ENCODE measurements at regions not wholly inside any gene's neighbourhood (a gene's known extent, or its start where the extent isn't known, plus 50 kb on each side); places are given as distances from the start of the nearest gene placed in this dataset.
"Not testable (repeated sequence)": the region's sequence is repeated elsewhere in the genome, so short reads cannot be mapped to it uniquely, and the experiment has no call there.

DNA sequence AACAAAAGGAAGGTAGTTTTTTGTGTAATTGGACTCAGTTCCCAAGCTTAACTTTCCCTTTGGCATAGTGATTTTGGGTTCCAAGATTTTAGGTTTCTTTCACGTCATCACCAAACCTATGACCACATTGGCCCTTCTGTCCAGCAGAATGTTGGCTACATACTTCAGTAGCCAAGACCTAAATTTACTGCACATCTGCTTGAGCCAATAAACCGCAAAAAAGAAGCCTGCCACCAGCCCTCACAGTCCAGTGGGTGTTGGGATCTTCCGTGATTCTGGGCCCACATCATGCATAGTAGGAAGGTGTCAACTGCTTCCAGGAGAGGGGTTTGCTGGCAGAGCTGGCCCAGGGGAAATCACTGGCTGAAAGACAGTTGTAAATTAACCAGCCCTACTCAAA lies 57.6 kb upstream of the LIPC start:
- no peaks in the 10 kb centered on the region for H3K27me3 ChIP-seq

GRCh38 chr15:58377193-58377592 lies 54.6 kb upstream of the LIPC start:
- no peak overlapping the region for H3K27ac ChIP-seq
- no peaks in the 10 kb centered on the region for H3K4me1 ChIP-seq
- H3K9me3 ChIP-seq: peaks cover 0 to 7% of the 10 kb centered on the region in 2 donors
- no peaks in the 10 kb centered on the region for H3K27me3 ChIP-seq
- H3K36me3 ChIP-seq: no peaks in the 10 kb centered on the region
- intact Hi-C loops (cut with DNase I): no loop called here
- DNase-seq (ENCODE audit: low spot score in 2 of 2): no peak
- no peak overlapping the region for H3K4me3 ChIP-seq
- TF ChIP-seq, protein P1, sequence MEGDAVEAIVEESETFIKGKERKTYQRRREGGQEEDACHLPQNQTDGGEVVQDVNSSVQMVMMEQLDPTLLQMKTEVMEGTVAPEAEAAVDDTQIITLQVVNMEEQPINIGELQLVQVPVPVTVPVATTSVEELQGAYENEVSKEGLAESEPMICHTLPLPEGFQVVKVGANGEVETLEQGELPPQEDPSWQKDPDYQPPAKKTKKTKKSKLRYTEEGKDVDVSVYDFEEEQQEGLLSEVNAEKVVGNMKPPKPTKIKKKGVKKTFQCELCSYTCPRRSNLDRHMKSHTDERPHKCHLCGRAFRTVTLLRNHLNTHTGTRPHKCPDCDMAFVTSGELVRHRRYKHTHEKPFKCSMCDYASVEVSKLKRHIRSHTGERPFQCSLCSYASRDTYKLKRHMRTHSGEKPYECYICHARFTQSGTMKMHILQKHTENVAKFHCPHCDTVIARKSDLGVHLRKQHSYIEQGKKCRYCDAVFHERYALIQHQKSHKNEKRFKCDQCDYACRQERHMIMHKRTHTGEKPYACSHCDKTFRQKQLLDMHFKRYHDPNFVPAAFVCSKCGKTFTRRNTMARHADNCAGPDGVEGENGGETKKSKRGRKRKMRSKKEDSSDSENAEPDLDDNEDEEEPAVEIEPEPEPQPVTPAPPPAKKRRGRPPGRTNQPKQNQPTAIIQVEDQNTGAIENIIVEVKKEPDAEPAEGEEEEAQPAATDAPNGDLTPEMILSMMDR (IDR thresholded peaks at IDR 0.05): no peak

More for the DNA sequence above, 57.6 kb upstream of the LIPC start:
- no peak for DNase-seq (ENCODE audit: low spot score in 2 of 2)
- Histone ChIP-seq H3K4me3 (no peak overlapping the region), H3K36me3 (no peaks in the 10 kb centered on the region), H3K4me1 (no peaks in the 10 kb centered on the region), H3K27ac (no peak overlapping the region), H3K9me3 (peaks cover 0 to 7% of the 10 kb centered on the region in 2 donors)
- TF ChIP-seq, protein P1 (IDR thresholded peaks at IDR 0.05): no peak
- intact Hi-C loops (cut with DNase I): no loop called here

DNA sequence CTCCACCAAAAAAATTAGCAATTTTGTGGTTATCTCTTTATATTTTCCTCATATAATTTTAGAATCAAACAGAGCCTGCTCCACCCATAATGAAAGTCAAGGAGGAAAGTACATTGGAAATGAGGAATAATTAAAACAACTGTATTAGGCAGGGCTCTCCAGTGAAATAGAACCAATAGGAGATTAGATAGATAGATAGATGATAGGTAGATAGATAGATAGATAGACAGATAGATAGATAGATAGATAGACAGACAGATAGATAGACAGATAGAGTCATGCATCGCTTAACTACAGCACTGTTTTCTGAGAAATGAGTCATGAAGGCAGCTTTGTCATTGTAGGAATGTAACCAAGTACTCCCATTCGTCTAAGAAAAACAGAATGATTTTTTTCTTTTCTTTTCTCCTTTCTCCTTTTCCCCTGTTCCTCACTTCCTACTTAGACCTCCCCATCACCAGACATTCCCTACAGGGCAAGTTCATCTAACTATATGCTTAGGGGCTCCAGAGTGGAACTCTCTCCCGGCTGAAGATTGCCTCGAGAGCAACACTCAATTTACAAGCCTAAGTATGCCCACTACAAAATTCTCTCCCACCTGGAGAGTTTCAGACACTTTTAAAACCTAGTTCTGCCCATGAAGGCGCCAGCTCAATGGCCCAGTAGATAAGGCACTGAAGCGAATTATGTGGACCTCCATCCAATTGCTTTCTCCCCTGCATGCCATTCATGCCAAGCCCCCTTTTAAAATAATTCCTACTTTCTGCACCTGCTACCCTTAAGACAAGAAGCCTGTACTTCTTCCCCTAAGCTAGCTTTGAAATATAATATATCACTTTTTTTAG lies 53.3 kb upstream of the LIPC start:
- no peaks in the 10 kb centered on the region for H3K36me3 ChIP-seq
- H3K27me3 ChIP-seq: no peaks in the 10 kb centered on the region
- TF ChIP-seq, protein P1 (IDR thresholded peaks at IDR 0.05): no peak
- intact Hi-C loops (cut with DNase I): no loop called here
- H3K4me3 ChIP-seq: no peak overlapping the region
- no peak overlapping the region for H3K27ac ChIP-seq
- H3K4me1 ChIP-seq: no peaks in the 10 kb centered on the region
- H3K9me3 ChIP-seq: peaks cover 0 to 7% of the 10 kb centered on the region in 2 donors
- no peak for DNase-seq (ENCODE audit: low spot score in 2 of 2)

- H3K36me3 ChIP-seq; DNase-seq (ENCODE audit: low spot score in 2 of 2); H3K4me1 ChIP-seq; H3K9me3 ChIP-seq; H3K27me3 ChIP-seq; H3K4me3 ChIP-seq; H3K27ac ChIP-seq; intact Hi-C loops (cut with DNase I): not testable (repeated sequence)
Observed at GRCh38 chr15:58379454-58379853, 52.3 kb upstream of the LIPC start.

DNA sequence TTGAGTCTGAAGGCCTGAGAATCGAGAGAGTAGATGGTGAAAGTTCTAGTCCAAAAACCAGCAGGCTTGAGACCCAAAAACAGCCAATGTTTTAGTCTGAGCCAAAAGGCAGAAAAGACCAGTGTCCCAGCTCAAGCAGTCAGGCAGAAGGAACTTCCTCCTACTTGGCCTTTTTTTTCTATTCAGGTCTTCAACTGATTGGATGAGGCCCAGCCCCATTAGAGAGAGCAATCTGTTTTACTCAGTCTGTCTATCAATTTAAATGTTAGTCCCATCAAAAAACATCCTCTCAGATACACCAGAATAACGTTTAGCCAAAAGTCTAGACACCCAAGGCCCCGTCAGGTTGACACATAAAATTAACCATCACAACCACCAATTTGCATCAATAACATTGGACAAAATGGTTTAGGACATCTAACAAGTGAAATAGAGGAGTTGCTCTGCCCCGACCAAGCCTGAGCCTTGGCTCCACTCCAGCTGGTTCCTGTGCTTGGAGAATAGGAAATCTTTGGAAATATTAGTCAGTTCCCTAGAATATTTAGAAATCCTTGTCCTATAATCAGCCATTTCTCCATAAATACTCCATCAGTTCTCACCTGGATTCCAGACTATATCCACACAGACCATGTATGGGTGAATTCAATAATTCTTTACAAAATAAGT lies 51.4 kb upstream of the LIPC start:
- DNase-seq (ENCODE audit: low spot score in 2 of 2): no peak
- H3K36me3 ChIP-seq: no peaks in the 10 kb centered on the region
- no peak overlapping the region for H3K27ac ChIP-seq
- H3K4me1 ChIP-seq: no peaks in the 10 kb centered on the region
- TF ChIP-seq, protein P1 (IDR thresholded peaks at IDR 0.05): no peak
- no peaks in the 10 kb centered on the region for H3K27me3 ChIP-seq
- H3K9me3 ChIP-seq: peaks cover 0 to 7% of the 10 kb centered on the region in 2 donors
- H3K4me3 ChIP-seq: no peak overlapping the region
- intact Hi-C loops (cut with DNase I): no loop called here

- H3K4me3 ChIP-seq: no peak overlapping the region
- H3K27me3 ChIP-seq: no peaks in the 10 kb centered on the region
Observed at GRCh38 chr15:58381697-58382096, 50.1 kb upstream of the LIPC start.

More at GRCh38 chr15:58381697-58382096, 50.1 kb upstream of the LIPC start:
- Histone ChIP-seq H3K27ac (no peak overlapping the region), H3K9me3 (peaks cover 0 to 7% of the 10 kb centered on the region in 2 donors), H3K36me3 (no peaks in the 10 kb centered on the region), H3K4me1 (no peaks in the 10 kb centered on the region)
- no peak for DNase-seq (ENCODE audit: low spot score in 2 of 2)
- TF ChIP-seq, protein P1 (IDR thresholded peaks at IDR 0.05): no peak
- intact Hi-C loops (cut with DNase I): no loop called here
